Activated CD8-positive, alpha-beta memory T cell treated with anti-CD3 and anti-CD28 coated beads, Interleukin-2, amount 10 ng/mL, durations not matched to agents 7 days and 5 days (primary cell): ENCODE measurements at regions not wholly inside any gene's neighbourhood (a gene's known extent, or its start where the extent isn't known, plus 50 kb on each side); places are given as distances from the start of the nearest gene placed in this dataset.

Source experiments
- ATAC-seq: fragments of 150-1000 bp; cut with Tn5 transposase; one replicate; pipeline ENCODE4 v1.10.0; 2021; ENCODE audit warnings: moderate library complexity
- CTCF ChIA-PET: fragments of 350-600 bp; sonication (Branson Sonifier 250); formaldehyde crosslinking; loops from one replicate; lab custom pipeline; 2021; ENCODE audit warnings: antibody characterized with exemption; lab: Charles Lee
- DNase-seq: peaks from one replicate; pipeline ENCODE4 v3.0.0-alpha.2; 2020
- H3K27ac Mint-ChIP-seq: one replicate; pipeline ENCODE4 v1.8.0; 2021; ENCODE audit warnings: mild to moderate bottlenecking, mixed read lengths
- H3K27me3 Mint-ChIP-seq: one replicate; pipeline ENCODE4 v1.8.0; 2021; ENCODE audit warnings: mixed read lengths
- H3K36me3 Mint-ChIP-seq: one replicate; pipeline ENCODE4 v1.8.0; 2021; ENCODE audit warnings: mild to moderate bottlenecking, mixed read lengths
- H3K4me1 Mint-ChIP-seq: one replicate; pipeline ENCODE4 v1.8.0; 2021; ENCODE audit warnings: mixed read lengths
- H3K4me3 Mint-ChIP-seq: one replicate; pipeline ENCODE4 v1.8.0; 2021; ENCODE audit warnings: mild to moderate bottlenecking, moderate library complexity, mixed read lengths
- H3K9me3 Mint-ChIP-seq: one replicate; pipeline ENCODE4 v1.8.0; 2022; ENCODE audit warnings: low read depth, mixed read lengths

GRCh38 chr7:15041226-15041625 is 138.7 kb upstream of the DGKB start:
- no peaks in the 10 kb centered on the region for H3K27me3 Mint-ChIP-seq
- H3K4me1 Mint-ChIP-seq: no peaks in the 10 kb centered on the region
- H3K4me3 Mint-ChIP-seq: no peak overlapping the region
- no peak overlapping the region for H3K27ac Mint-ChIP-seq
- DNase-seq (no peak), ATAC-seq (no peak)
- CTCF ChIA-PET: no interaction called here
- no peaks in the 10 kb centered on the region for H3K36me3 Mint-ChIP-seq
- no peaks in the 10 kb centered on the region for H3K9me3 Mint-ChIP-seq

DNA sequence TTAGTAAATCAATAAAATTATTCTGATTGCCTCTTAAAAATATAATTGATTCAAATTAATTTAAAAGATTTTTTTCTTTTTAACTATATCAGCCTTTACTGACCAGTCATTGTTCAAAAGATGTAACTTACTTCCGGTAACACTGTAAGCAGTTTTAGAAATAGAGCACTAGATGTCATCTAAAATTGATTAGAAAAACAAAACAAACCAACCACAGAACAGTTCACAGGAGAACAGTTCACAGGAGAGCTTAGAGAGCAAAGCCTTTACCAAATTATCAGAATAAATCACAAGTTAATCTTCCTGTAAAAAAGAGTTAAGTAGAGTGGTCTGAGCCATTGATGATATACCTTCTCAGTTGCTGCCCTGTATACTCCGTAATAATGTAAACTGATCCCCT is 133.3 kb upstream of the DGKB start:
- H3K4me1 Mint-ChIP-seq: no peaks in the 10 kb centered on the region
- no peak overlapping the region for H3K27ac Mint-ChIP-seq
- no peak for ATAC-seq
- CTCF ChIA-PET: no interaction called here
- no peak overlapping the region for H3K4me3 Mint-ChIP-seq
- no peak for DNase-seq
- no peaks in the 10 kb centered on the region for H3K27me3 Mint-ChIP-seq
- no peaks in the 10 kb centered on the region for H3K9me3 Mint-ChIP-seq
- H3K36me3 Mint-ChIP-seq: no peaks in the 10 kb centered on the region

DNA sequence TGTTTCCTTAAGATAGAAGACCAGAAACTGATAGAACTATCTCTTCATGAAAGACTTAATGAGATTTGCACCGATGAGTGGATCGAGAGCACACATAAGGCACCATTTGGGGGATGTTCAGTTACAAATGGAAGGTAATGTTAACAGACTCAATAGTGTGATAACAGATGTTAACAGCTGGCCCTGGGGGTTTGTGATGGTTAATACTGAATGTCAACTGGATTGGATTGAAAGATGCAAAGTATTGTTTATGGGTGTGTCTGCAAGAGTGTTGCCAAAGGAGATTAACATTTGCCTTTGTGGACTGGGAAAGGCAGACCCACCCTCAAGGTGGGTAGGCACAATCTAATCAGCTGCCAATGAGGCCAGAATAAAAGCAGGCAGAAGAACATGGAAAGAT is 130.5 kb upstream of the DGKB start:
- H3K4me3 Mint-ChIP-seq: no peak overlapping the region
- no peak for ATAC-seq
- CTCF ChIA-PET: interaction anchor here (0.6 kb wide), 1 partner anchor 109 kb away, joined by 4 read pairs; no protein-coding TSS in a partner anchor
- H3K27ac Mint-ChIP-seq: no peak overlapping the region
- no peaks in the 10 kb centered on the region for H3K4me1 Mint-ChIP-seq
- H3K36me3 Mint-ChIP-seq: no peaks in the 10 kb centered on the region
- no peaks in the 10 kb centered on the region for H3K27me3 Mint-ChIP-seq
- DNase-seq: no peak
- no peaks in the 10 kb centered on the region for H3K9me3 Mint-ChIP-seq

DNA sequence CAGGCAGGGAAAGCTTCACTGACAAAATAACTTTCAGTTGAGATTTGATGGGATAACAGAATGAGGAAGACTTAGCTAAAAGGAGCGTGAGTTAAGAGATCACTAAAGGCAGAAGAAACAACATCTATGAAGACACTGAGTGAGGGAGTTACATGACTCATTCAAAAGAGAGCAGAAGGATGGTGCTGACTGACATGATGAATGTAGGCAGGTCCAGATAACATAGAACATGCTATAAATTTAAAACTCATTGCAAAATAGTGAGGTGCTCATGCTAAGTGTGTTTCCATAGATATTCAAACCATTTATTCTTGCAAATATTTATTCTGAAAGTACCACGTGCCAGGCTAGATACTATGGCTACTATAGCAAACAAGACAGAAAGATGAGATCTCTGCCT is 116.4 kb upstream of the DGKB start:
- no peak overlapping the region for H3K4me3 Mint-ChIP-seq
- no peaks in the 10 kb centered on the region for H3K9me3 Mint-ChIP-seq
- no peak for DNase-seq
- H3K4me1 Mint-ChIP-seq: no peaks in the 10 kb centered on the region
- H3K27ac Mint-ChIP-seq: no peak overlapping the region
- no peak for ATAC-seq
- H3K27me3 Mint-ChIP-seq: no peaks in the 10 kb centered on the region
- no peaks in the 10 kb centered on the region for H3K36me3 Mint-ChIP-seq
- CTCF ChIA-PET: no interaction called here

- DNase-seq: no peak
- ATAC-seq: no peak
- no peak overlapping the region for H3K27ac Mint-ChIP-seq
- no peaks in the 10 kb centered on the region for H3K36me3 Mint-ChIP-seq
- H3K27me3 Mint-ChIP-seq: no peaks in the 10 kb centered on the region
- no peaks in the 10 kb centered on the region for H3K9me3 Mint-ChIP-seq
- CTCF ChIA-PET: interaction anchor here (1.1 to 1.3 kb wide), 2 partner anchors 9 to 297 kb away, joined by 3 to 6 read pairs; no protein-coding TSS in a partner anchor
- H3K4me1 Mint-ChIP-seq: no peaks in the 10 kb centered on the region
- no peak overlapping the region for H3K4me3 Mint-ChIP-seq
These were observed 114.2 kb upstream of the DGKB start for GRCh38 chr7:15016766-15017165.

DNA sequence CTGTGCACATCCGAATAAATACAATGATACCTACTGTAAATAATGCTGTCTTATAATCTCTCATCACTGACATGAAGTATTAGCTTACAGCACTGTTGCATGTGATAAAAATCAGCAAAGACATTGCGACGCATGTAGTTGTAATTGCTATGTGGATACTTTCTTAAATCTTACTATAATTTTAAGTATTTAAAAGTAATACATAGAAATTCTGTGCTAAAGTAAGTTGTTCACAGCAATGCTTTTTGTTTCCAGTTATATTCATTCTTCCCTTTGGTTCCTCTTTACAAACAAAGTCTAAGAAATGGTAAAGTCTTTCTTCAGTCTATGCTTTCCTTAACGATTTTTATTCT is 113.7 kb upstream of the DGKB start:
- no peaks in the 10 kb centered on the region for H3K4me1 Mint-ChIP-seq
- CTCF ChIA-PET: interaction anchor here (0.7 to 1.8 kb wide), 8 partner anchors 9 to 300 kb away, joined by 3 to 11 read pairs (median 3); no protein-coding TSS in a partner anchor
- DNase-seq: no peak
- no peak overlapping the region for H3K4me3 Mint-ChIP-seq
- ATAC-seq: no peak
- H3K9me3 Mint-ChIP-seq: no peaks in the 10 kb centered on the region
- no peaks in the 10 kb centered on the region for H3K36me3 Mint-ChIP-seq
- H3K27me3 Mint-ChIP-seq: no peaks in the 10 kb centered on the region
- H3K27ac Mint-ChIP-seq: no peak overlapping the region

- Mint-ChIP-seq H3K27me3 (no peaks in the 10 kb centered on the region), H3K9me3 (no peaks in the 10 kb centered on the region), H3K4me1 (no peaks in the 10 kb centered on the region), H3K4me3 (no peak overlapping the region), H3K36me3 (no peaks in the 10 kb centered on the region), H3K27ac (no peak overlapping the region)
- CTCF ChIA-PET: interaction anchor here (0.7 to 1.8 kb wide), 8 partner anchors 8 to 300 kb away, joined by 3 to 11 read pairs (median 3); no protein-coding TSS in a partner anchor
- ATAC-seq (peak; percentile 60), DNase-seq (no peak)
These were observed 113.2 kb upstream of the DGKB start for GRCh38 chr7:15015545-15016314.

DNA sequence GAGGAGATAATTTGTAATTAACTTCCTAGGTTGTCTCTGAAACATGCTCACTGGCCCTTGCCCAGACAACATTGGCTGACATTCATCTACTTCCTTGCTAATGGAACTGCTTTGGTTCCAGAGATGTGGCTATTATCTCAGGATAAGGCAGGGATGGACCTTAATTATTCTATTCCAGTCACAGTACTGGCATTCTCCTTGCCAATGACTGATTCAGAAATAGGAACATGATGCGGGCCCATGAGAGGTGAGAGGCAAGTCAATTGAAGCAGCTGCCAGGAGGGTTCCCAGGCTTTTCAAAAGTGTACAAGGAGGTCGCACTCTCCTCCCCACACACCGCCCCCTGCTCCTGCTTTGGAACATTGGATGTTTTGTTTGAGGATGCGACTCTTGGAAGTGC is 109.6 kb upstream of the DGKB start:
- ATAC-seq (no peak), DNase-seq (no peak)
- no peak overlapping the region for H3K27ac Mint-ChIP-seq
- CTCF ChIA-PET: no interaction called here
- no peaks in the 10 kb centered on the region for H3K36me3 Mint-ChIP-seq
- no peaks in the 10 kb centered on the region for H3K9me3 Mint-ChIP-seq
- no peaks in the 10 kb centered on the region for H3K4me1 Mint-ChIP-seq
- H3K4me3 Mint-ChIP-seq: no peak overlapping the region
- no peaks in the 10 kb centered on the region for H3K27me3 Mint-ChIP-seq

- no peaks in the 10 kb centered on the region for H3K36me3 Mint-ChIP-seq
- no peak overlapping the region for H3K4me3 Mint-ChIP-seq
- DNase-seq (no peak), ATAC-seq (no peak)
- no peaks in the 10 kb centered on the region for H3K9me3 Mint-ChIP-seq
- CTCF ChIA-PET: no interaction called here
- no peaks in the 10 kb centered on the region for H3K4me1 Mint-ChIP-seq
- H3K27me3 Mint-ChIP-seq: no peaks in the 10 kb centered on the region
- H3K27ac Mint-ChIP-seq: no peak overlapping the region
These were observed 108.7 kb upstream of the DGKB start for GRCh38 chr7:15011289-15011688.

DNA sequence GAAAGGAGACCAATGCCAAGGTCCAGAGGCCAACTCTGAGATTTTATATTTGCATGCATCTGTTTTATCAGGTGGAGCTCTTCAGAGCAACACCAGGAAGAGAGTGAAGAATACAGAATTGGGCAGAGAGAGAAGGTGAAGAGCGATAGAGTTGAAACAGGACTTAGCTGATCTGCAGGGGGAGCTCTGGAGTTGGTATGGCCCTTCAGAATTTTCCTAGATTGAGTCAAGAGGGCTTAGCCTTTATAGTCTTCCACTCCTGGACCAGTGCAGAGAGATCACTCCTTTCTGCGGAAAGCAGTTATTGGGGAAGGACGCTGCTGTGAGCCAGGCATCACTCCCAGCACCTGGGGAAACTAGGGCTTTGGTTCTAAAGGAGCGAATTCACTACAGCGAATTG is 105.0 kb upstream of the DGKB start:
- ATAC-seq (no peak), DNase-seq (no peak)
- H3K36me3 Mint-ChIP-seq: no peaks in the 10 kb centered on the region
- H3K27me3 Mint-ChIP-seq: no peaks in the 10 kb centered on the region
- H3K4me1 Mint-ChIP-seq: no peaks in the 10 kb centered on the region
- no peak overlapping the region for H3K4me3 Mint-ChIP-seq
- CTCF ChIA-PET: interaction anchor here (1.7 kb wide), 1 partner anchor 8 kb away, joined by 6 read pairs; no protein-coding TSS in a partner anchor
- no peaks in the 10 kb centered on the region for H3K9me3 Mint-ChIP-seq
- H3K27ac Mint-ChIP-seq: no peak overlapping the region

DNA sequence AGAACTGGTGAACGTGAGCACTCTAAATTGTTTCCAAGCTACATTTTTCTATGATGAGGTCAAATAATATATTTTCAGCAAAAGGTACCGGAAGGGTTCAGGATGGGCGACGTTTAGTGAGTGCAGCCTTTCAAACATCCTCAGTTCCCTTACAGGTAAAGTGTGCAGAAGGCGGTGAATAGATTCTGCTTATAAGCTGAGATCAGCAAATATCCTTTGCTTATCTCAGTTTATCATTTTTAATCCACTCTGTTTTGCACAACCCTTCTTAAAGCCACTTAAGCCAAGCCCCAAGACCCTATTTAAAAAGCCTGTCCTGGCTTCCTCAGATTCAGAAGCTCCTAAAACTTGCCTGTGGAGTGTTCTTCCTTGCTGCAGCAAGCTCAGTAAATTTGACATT is 103.1 kb upstream of the DGKB start:
- CTCF ChIA-PET: interaction anchor here (2.5 kb wide), 1 partner anchor 10 kb away, joined by 11 read pairs; no protein-coding TSS in a partner anchor
- ATAC-seq (no peak), DNase-seq (no peak)
- no peaks in the 10 kb centered on the region for H3K27me3 Mint-ChIP-seq
- H3K4me1 Mint-ChIP-seq: no peaks in the 10 kb centered on the region
- H3K36me3 Mint-ChIP-seq: no peaks in the 10 kb centered on the region
- no peaks in the 10 kb centered on the region for H3K9me3 Mint-ChIP-seq
- no peak overlapping the region for H3K4me3 Mint-ChIP-seq
- H3K27ac Mint-ChIP-seq: no peak overlapping the region

DNA sequence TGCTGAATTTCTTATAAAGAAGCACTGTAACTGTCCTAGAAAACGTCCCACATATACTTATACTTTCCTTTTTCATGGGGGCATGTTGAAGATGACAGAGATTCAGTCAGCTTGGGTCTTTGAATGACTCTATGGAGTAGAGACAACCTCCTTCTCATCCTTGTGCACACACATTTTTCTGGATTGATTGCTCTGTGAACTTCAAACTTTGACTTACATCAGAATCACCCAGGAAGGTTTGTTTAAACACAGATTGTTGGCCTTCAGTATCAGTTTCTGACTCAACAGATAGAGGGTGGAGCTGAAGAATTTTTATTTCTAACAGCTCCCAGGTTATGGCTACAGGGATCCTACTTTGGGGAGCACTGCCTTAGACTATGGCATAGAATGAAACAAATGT is 97.6 kb upstream of the DGKB start:
- Mint-ChIP-seq H3K4me3 (no peak overlapping the region), H3K27me3 (no peaks in the 10 kb centered on the region), H3K36me3 (no peaks in the 10 kb centered on the region), H3K9me3 (no peaks in the 10 kb centered on the region), H3K4me1 (no peaks in the 10 kb centered on the region), H3K27ac (no peak overlapping the region)
- CTCF ChIA-PET: no interaction called here
- DNase-seq: no peak
- no peak for ATAC-seq

DNA sequence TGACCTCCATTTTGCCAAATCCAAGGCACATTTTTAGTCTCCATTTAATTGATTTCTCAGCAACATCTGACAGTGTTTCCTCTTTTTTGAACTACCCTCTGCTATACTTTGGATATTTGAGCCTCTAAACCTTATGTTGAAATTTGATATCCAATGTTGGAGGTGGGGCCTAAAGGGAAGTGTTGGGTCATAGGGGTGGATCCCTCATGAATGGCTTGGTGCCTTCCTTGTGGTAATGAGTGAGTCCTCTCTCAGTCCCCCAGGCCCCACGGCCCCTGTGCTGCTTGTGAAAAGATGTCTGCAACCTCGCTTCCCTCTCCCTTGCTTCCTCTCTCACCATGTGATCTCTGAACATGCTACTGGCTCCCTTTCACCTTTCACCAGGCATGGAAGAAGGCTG is 96.8 kb upstream of the DGKB start:
- no peaks in the 10 kb centered on the region for H3K9me3 Mint-ChIP-seq
- no peaks in the 10 kb centered on the region for H3K36me3 Mint-ChIP-seq
- H3K27ac Mint-ChIP-seq: no peak overlapping the region
- no peaks in the 10 kb centered on the region for H3K4me1 Mint-ChIP-seq
- H3K4me3 Mint-ChIP-seq: no peak overlapping the region
- CTCF ChIA-PET: no interaction called here
- H3K27me3 Mint-ChIP-seq: no peaks in the 10 kb centered on the region
- no peak for ATAC-seq
- no peak for DNase-seq

GRCh38 chr7:14995774-14996173 is 93.2 kb upstream of the DGKB start:
- Mint-ChIP-seq H3K4me3 (no peak overlapping the region), H3K36me3 (no peaks in the 10 kb centered on the region), H3K27me3 (no peaks in the 10 kb centered on the region), H3K9me3 (no peaks in the 10 kb centered on the region), H3K4me1 (no peaks in the 10 kb centered on the region), H3K27ac (no peak overlapping the region)
- CTCF ChIA-PET: interaction anchor here (0.7 kb wide), 1 partner anchor 20 kb away, joined by 3 read pairs; no protein-coding TSS in a partner anchor
- ATAC-seq (no peak), DNase-seq (no peak)
